H1 (cell line): ENCODE measurements at regions not wholly inside any gene's neighbourhood (a gene's known extent, or its start where the extent isn't known, plus 50 kb on each side); places are given as distances from the start of the nearest gene placed in this dataset.

Experiments used
- CTCF ChIA-PET: fragments of 300-600 bp; sonication (Branson Sonifier 250); formaldehyde crosslinking; loops from one replicate; lab custom pipeline; 2021; ENCODE audit not compliant: partially characterized antibody; lab: Charles Lee
- POLR2A ChIA-PET: fragments of 300-600 bp; sonication (Branson Sonifier 250); formaldehyde crosslinking; loops from one replicate; lab custom pipeline; 2021; ENCODE audit warnings: inconsistent platforms; ENCODE audit not compliant: partially characterized antibody; lab: Charles Lee
- DNase-seq, 2 experiments: peaks; one replicate each; pipeline versions ENCODE4 v3.0.0 to v3.0.0-alpha.2; 2010 to 2022; ENCODE audit warnings: low spot score in 2 of 2, low read depth in 1 of 2, mixed read lengths in 1 of 2
- FAIRE-seq: peaks from 2 replicates; lab custom pipeline; 2011; peaks lifted over from hg19 to GRCh38; lab: Jason Lieb, UNC
- H2AFZ ChIP-seq: 2 replicates; pipeline ENCODE4 v1.8.1; 2012; ENCODE audit warnings: low read length, inconsistent platforms
- H2AK5ac ChIP-seq: 2 replicates; pipeline ENCODE4 v1.6.1; 2013; ENCODE audit warnings: low read depth, low read length
- H2BK120ac ChIP-seq: replicated peaks from 2 replicates; pipeline ENCODE3; 2013; ENCODE audit warnings: low read depth, low read length, inconsistent platforms
- H2BK12ac ChIP-seq: 2 replicates; pipeline ENCODE4 v1.6.1; 2013; ENCODE audit warnings: low read depth, low read length
- H2BK15ac ChIP-seq: 2 replicates; pipeline ENCODE4 v1.6.1; 2013; ENCODE audit warnings: low read length
- H2BK20ac ChIP-seq: 2 replicates; pipeline ENCODE4 v1.6.1; 2013; ENCODE audit warnings: low read length
- H2BK5ac ChIP-seq: 2 replicates; pipeline ENCODE4 v1.6.1; 2013; ENCODE audit warnings: low read depth, low read length
- H3K14ac ChIP-seq: 2 replicates; pipeline ENCODE4 v1.6.1; 2013; ENCODE audit warnings: inconsistent platforms; ENCODE audit not compliant: insufficient read length
- H3K18ac ChIP-seq: 2 replicates; pipeline ENCODE4 v1.6.1; 2013; ENCODE audit warnings: low read length; ENCODE audit errors: extremely low read depth
- H3K23ac ChIP-seq: 2 replicates; pipeline ENCODE4 v1.6.1; 2013; ENCODE audit warnings: inconsistent platforms; ENCODE audit not compliant: insufficient read length
- H3K23me2 ChIP-seq: 2 replicates; pipeline ENCODE4 v1.6.1; 2013; ENCODE audit warnings: low read depth, low read length
- H3K27ac ChIP-seq: 2 replicates; pipeline ENCODE4 v1.6.1; 2011; ENCODE audit warnings: low read depth, low read length, inconsistent platforms
- H3K27me3 ChIP-seq, 4 experiments: replicated peaks in 1 of 4; 1 replicate in 1 of 4; 2 replicates in 3 of 4; pipeline versions ENCODE4 v1.6.1 to v1.8.1; 2011 to 2013; ENCODE audit warnings: low read length in 3 of 4, mild to moderate bottlenecking in 3 of 4, inconsistent platforms in 2 of 4, mixed read lengths in 2 of 4, moderate library complexity in 1 of 4; ENCODE audit not compliant: control insufficient read depth in 3 of 4, insufficient read depth in 3 of 4; ENCODE audit errors: extremely low read depth in 1 of 4
- H3K36me3 ChIP-seq, 4 experiments: 2 replicates each; pipeline versions ENCODE4 v1.6.1 to v1.8.1; 2011 to 2013; ENCODE audit warnings: mild to moderate bottlenecking in 4 of 4, low read length in 3 of 4, moderate library complexity in 2 of 4, control low read depth in 1 of 4, inconsistent platforms in 1 of 4; ENCODE audit not compliant: insufficient read depth in 4 of 4, control insufficient read depth in 2 of 4
- H3K4ac ChIP-seq: replicated peaks from 2 replicates; pipeline ENCODE3; 2013; ENCODE audit warnings: low read length, low read depth, mixed read lengths, inconsistent platforms; ENCODE audit not compliant: insufficient read length
- H3K4me1 ChIP-seq, 4 experiments: replicated peaks in 1 of 4; 1 replicate in 1 of 4; 2 replicates in 3 of 4; pipeline versions ENCODE4 v1.6.1 to v1.8.1; 2011 to 2013; ENCODE audit warnings: low read length in 3 of 4, inconsistent platforms in 2 of 4, mixed read lengths in 1 of 4; ENCODE audit not compliant: insufficient read depth in 4 of 4, control insufficient read depth in 3 of 4
- H3K4me2 ChIP-seq, 2 experiments: 2 replicates each; pipeline versions ENCODE4 v1.6.1 to v1.8.1; 2011 to 2013; ENCODE audit warnings: low read depth in 2 of 2, low read length in 2 of 2, control low read depth in 1 of 2, inconsistent platforms in 1 of 2, mild to moderate bottlenecking in 1 of 2; ENCODE audit not compliant: insufficient read depth in 1 of 2
- H3K4me3 ChIP-seq, 4 experiments: fragments of 200-600, 300-600 bp in 1 of 4; sonication (generic), shearing (Covaris generic), sonication (Bioruptor Twin) in 1 of 4; 2 replicates each; pipeline versions ENCODE4 v1.5.1 to v1.8.1; 2011 to 2016; ENCODE audit warnings: low read length in 4 of 4, low read depth in 3 of 4, control low read depth in 2 of 4, inconsistent platforms in 2 of 4, mild to moderate bottlenecking in 2 of 4, mixed read lengths in 1 of 4, moderate library complexity in 1 of 4; ENCODE audit not compliant: insufficient read depth in 2 of 4; ENCODE audit errors: extremely low read depth in 1 of 4
- H3K56ac ChIP-seq: replicated peaks from 2 replicates; pipeline ENCODE3; 2013; ENCODE audit warnings: low read depth, mild to moderate bottlenecking, mixed read lengths, low read length, inconsistent platforms; ENCODE audit not compliant: insufficient read length
- H3K79me1 ChIP-seq: 2 replicates; pipeline ENCODE4 v1.6.1; 2013; ENCODE audit warnings: low read depth, low read length, control low read depth
- H3K79me2 ChIP-seq, 2 experiments: 2 replicates each; pipeline versions ENCODE4 v1.6.1 to v1.8.1; 2012 to 2013; ENCODE audit warnings: low read length in 2 of 2, mild to moderate bottlenecking in 2 of 2, inconsistent platforms in 1 of 2; ENCODE audit not compliant: insufficient read depth in 2 of 2, control insufficient read depth in 1 of 2
- H3K9ac ChIP-seq, 4 experiments: replicated peaks in 1 of 4; 1 replicate in 1 of 4; 2 replicates in 3 of 4; pipeline versions ENCODE4 v1.6.1 to v1.8.1; 2011 to 2013; ENCODE audit warnings: low read depth in 3 of 4, low read length in 3 of 4, control low read depth in 2 of 4, mild to moderate bottlenecking in 2 of 4, moderate library complexity in 2 of 4, inconsistent platforms in 1 of 4; ENCODE audit errors: extremely low read depth in 1 of 4
- H3K9me3 ChIP-seq, 2 experiments: 2 replicates each; pipeline versions ENCODE4 v1.6.1 to v1.8.1; 2012 to 2013; ENCODE audit warnings: mild to moderate bottlenecking in 2 of 2, moderate library complexity in 2 of 2, control low read depth in 1 of 2, inconsistent platforms in 1 of 2, low read depth in 1 of 2, low read length in 1 of 2, mixed read lengths in 1 of 2; ENCODE audit not compliant: insufficient read depth in 2 of 2
- H4K20me1 ChIP-seq, 2 experiments: replicated peaks in 1 of 2; 2 replicates each; pipeline versions ENCODE3 to v1.8.1; 2011 to 2013; ENCODE audit warnings: inconsistent platforms in 2 of 2, low read length in 2 of 2, mild to moderate bottlenecking in 1 of 2; ENCODE audit not compliant: insufficient read depth in 2 of 2, control insufficient read depth in 1 of 2
- H4K5ac ChIP-seq: 2 replicates; pipeline ENCODE4 v1.6.1; 2013; ENCODE audit warnings: low read length, low read depth, mixed read lengths, inconsistent platforms; ENCODE audit not compliant: insufficient read length
- H4K8ac ChIP-seq: 2 replicates; pipeline ENCODE4 v1.8.0; 2013; ENCODE audit warnings: mild to moderate bottlenecking, moderate library complexity, low read length, inconsistent platforms; ENCODE audit not compliant: insufficient read depth; ENCODE audit errors: extremely low read depth
- H4K91ac ChIP-seq: replicated peaks from 2 replicates; pipeline ENCODE3; 2013; ENCODE audit warnings: low read length, mixed read lengths, inconsistent platforms; ENCODE audit not compliant: insufficient read length
- ASH2L ChIP-seq: fragments of 200-600, 300-600 bp; sonication (generic); IDR thresholded peaks from one replicate; pipeline ENCODE4 v1.7.1; 2017; ENCODE audit warnings: low read length
- CHD2 ChIP-seq: IDR thresholded peaks from 2 replicates; pipeline ENCODE4 v1.6.1; 2012; ENCODE audit warnings: low read length, improper control_type of control experiment
- JUN ChIP-seq: IDR thresholded peaks from 2 replicates; pipeline ENCODE4 v1.6.1; 2011; ENCODE audit warnings: low read depth, mild to moderate bottlenecking, improper control_type of control experiment, low read length
- MAX ChIP-seq: IDR thresholded peaks from 2 replicates; pipeline ENCODE4 v1.6.1; 2012; ENCODE audit warnings: inconsistent platforms
- RNF2 ChIP-seq: fragments of 200-900, 300-1000 bp; sonication (generic); IDR thresholded peaks from 2 replicates; pipeline ENCODE4 v1.7.1; 2016; ENCODE audit warnings: borderline replicate concordance, low read depth, mild to moderate bottlenecking, antibody characterized with exemption, low read length; ENCODE audit not compliant: poor library complexity, severe bottlenecking; ENCODE audit errors: missing control alignments
- SP1 ChIP-seq: IDR thresholded peaks from 2 replicates; pipeline ENCODE4 v1.6.1; 2011; ENCODE audit warnings: low read depth, low read length
- TAF7 ChIP-seq: optimal IDR thresholded peaks from 2 replicates; pipeline ENCODE3; 2011; ENCODE audit warnings: low read depth, mild to moderate bottlenecking, inconsistent platforms, low read length, moderate library complexity, borderline replicate concordance
- YY1 ChIP-seq: IDR thresholded peaks from 2 replicates; pipeline ENCODE4 v1.6.1; 2011; ENCODE audit warnings: low read depth, mild to moderate bottlenecking, low read length
- WGBS, 2 experiments: shearing (Covaris generic) in 1 of 2; methylation state at CpG; one replicate each; pipeline versions ENCODE4 v1.1.6 to v1.1.7; 2013 to 2015; ENCODE audit warnings: low lambda C conversion rate in 2 of 2, mixed read lengths in 2 of 2, inconsistent platforms in 1 of 2, low coverage in 1 of 2, missing lambda C conversion rate in 1 of 2; ENCODE audit not compliant: insufficient replicate concordance in 2 of 2, insufficient coverage in 1 of 2, insufficient read length in 1 of 2; ENCODE audit errors: extremely low coverage in 1 of 2, missing lambda C conversion rate in 1 of 2; 5-methylcytosine and 5-hydroxymethylcytosine counted together

- Histone ChIP-seq H3K27me3 (no peaks in the 10 kb centered on the region), H3K36me3 (no peaks in the 10 kb centered on the region), H3K27ac (no peak overlapping the region), H3K4me3 (no peak overlapping the region), H2BK12ac (no peak overlapping the region; the same call in 1 of the 2 replicates), H3K23me2 (no peaks in the 10 kb centered on the region; the same call in 1 of the 2 replicates), H2BK20ac (no peak overlapping the region), H3K18ac (no peak overlapping the region), H3K79me2 (no peaks in the 10 kb centered on the region), H4K91ac (no peak overlapping the region), H3K4me1 (peaks cover 3 to 5% (median 4%) of the 10 kb centered on the region in 4 experiments), H4K5ac (no peak overlapping the region), H3K9me3 (peaks cover 7 to 8% of the 10 kb centered on the region in 2 experiments; a peak in 2 of 4 replicates), H4K8ac (no peak overlapping the region), H3K4ac (no peak overlapping the region), H2AFZ (no peak overlapping the region), H3K14ac (no peak overlapping the region), H2BK15ac (no peak overlapping the region), H2BK5ac (no peak overlapping the region), H2AK5ac (no peak overlapping the region), H3K9ac (no peak overlapping the region), H2BK120ac (no peak overlapping the region), H3K4me2 (no peak overlapping the region), H3K23ac (no peak overlapping the region), H4K20me1 (no peaks in the 10 kb centered on the region), H3K79me1 (no peaks in the 10 kb centered on the region), H3K56ac (no peak overlapping the region)
- FAIRE-seq = no peak
- no peak for DNase-seq
- ChIA-PET CTCF (interaction anchor here (2.2 kb wide), 1 partner anchor 45 kb away, joined by 4 read pairs; no protein-coding TSS in a partner anchor), POLR2A (no interaction called here)
- WGBS, 2 experiments = 94% methylated on average over 6 of the region's 6 CpGs; no CpG with 5 or more reads in 1 of the 2 experiments
- TF ChIP-seq YY1 (no peak), SP1 (no peak), RNF2 (no peak), TAF7 (no peak), CHD2 (no peak), ASH2L (no peak), MAX (no peak), JUN (no peak)
Measured at GRCh38 chr4:153040677-153041076, 104.6 kb downstream of the FHDC1 start.
